Activated CD8-positive, alpha-beta memory T cell treated with anti-CD3 and anti-CD28 coated beads, Interleukin-2, amount 50 U/mL, for 1 hour (primary cell): ENCODE measurements at regions not wholly inside any gene's neighbourhood (a gene's known extent, or its start where the extent isn't known, plus 50 kb on each side); places are given as distances from the start of the nearest gene placed in this dataset.

ENCODE experiments used
- DNase-seq: peaks from one replicate; pipeline ENCODE4 v3.0.0-alpha.2; 2020; ENCODE audit errors: extremely low read depth

- no peak for DNase-seq
Measured at GRCh38 chr17:65446043-65446442, 115.4 kb downstream of the AXIN2 start.

- DNase-seq = no peak
Measured at GRCh38 chr17:65444049-65444448, 117.4 kb downstream of the AXIN2 start.

- no peak for DNase-seq
Measured at GRCh38 chr17:65442691-65443090, 118.8 kb downstream of the AXIN2 start.

- no peak for DNase-seq
Measured at GRCh38 chr17:65442250-65442649, 119.2 kb downstream of the AXIN2 start.

DNA sequence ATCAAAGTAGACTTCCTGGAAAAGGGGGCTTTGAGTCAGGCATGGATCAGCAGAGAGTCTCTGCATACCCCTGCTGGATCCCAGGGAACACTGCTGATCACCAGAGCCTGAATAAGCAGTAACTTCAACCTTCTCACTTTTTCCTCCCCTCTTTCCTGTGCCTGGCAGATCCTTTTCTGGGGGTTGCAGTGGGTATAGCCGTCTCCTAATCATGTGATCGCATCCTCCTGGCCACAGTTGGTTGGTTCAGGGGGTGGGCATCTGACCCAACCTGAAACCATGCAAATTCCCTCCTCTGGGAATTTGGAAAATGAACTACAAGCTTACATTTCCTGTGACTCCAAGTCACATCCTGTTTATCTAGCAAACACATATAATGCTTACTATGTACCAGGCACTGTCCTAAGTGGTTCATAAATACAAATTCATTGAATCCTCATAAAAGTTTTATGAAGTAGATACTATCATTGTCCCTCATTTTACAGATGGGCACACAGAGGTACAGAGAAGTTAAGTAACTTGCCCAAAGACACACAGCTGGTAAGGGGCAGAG, 120.3 kb downstream of the AXIN2 start:
- no peak for DNase-seq

DNA sequence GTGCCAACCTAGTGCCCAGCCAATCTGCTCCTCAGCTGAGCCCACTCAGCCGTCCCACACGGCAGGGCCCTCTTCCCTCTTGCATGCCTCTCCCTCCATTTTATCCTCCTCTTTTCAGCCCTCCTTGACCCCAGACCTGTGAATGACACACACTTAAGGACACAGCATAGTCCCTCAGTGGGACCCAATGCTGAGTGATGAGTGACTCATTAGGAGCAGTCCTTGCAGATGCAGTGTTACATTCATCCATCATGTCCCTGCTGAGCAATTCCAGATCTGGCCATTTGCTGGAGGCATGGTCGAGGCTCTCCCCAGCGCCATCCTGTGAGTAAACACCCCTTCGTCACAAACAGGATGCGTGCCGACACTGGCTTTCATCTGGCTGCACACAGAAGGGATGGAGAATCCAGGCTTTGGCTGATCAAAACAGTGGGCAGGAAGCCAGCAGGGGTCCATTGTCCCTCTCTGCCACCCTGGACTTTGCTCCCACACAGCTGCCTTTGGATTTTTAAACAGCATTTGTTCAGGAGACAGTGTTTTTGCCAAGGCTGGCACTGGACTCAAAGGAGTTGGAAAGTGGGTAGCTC, 122.6 kb downstream of the AXIN2 start:
- no peak for DNase-seq

- DNase-seq = no peak
Measured at GRCh38 chr17:65438173-65438572, 123.3 kb downstream of the AXIN2 start.

GRCh38 chr17:65436871-65437270, 124.6 kb downstream of the AXIN2 start:
- no peak for DNase-seq

DNA sequence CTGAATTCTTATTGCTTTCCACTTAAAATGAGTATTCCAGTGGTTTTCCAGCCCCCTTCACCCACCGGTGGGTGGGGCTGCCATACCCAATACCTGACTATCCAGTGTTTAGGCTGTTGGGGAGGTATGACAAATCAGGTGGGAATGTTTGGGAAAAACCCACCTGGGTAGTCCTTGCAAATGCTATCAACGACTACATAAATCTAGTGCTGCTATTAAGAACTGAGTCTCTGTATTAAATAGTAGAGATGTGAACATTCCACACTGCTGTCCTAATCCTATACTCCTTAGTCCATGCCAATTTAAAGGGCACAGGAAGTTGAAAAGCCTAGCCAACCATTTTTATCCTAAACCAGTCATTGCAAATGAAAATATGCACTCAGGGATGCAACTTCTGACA, 126.6 kb downstream of the AXIN2 start:
- DNase-seq = no peak

GRCh38 chr17:65434251-65434650, 127.2 kb downstream of the AXIN2 start:
- no peak for DNase-seq

- DNase-seq = no peak
Measured at GRCh38 chr17:65433592-65433991, 127.9 kb downstream of the AXIN2 start.

DNA sequence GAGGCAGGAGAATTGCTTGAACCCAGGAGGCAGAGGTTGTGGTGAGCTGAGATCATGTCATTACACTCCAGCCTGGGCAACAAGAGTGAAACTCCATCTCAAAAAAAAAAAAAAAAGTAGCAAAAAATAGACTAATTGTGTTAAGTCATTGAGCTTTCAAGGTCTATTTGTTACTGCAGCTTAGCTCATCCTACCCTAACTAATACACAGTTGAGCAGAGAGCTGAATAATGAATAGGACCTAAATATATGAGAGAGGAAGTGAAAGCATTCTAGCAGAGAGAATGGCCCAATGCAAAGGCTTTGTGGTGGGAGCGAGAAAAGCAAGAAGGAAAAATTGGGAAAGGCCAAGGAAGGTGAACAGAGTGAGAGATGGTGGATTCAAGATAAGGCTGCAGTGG, 128.3 kb downstream of the AXIN2 start:
- DNase-seq = no peak

- no peak for DNase-seq
Measured at GRCh38 chr17:65431116-65431515, 130.3 kb downstream of the AXIN2 start.

DNA sequence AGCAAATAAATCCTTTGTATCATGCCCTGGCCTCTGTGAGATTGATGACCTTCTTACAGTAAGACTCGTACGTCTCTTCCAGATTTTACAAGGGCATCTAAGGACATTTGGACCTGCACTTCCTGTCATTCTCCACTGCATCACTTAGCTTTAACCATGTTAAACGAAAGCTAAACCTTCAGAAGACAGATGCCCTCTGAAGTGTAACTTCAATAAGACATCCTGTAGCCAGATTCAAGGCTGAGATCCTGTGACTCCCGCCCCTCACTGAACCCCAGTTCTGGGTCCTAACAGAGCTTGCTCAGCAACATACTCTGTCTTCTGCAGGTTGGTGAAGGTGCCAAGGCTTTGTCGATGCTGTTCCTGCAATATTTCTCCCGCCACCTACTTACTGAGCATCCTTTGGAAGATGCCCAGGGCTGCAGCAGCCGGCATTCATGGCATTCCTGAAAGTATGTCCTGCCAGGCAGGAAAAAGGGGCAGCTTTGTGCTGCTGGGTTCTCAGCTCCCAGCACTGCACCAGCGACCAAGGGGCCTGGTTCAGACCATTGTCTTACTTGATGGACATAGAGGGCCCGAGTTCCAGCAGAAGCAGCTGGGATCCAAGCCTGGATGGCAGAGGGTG, 131.1 kb downstream of the AXIN2 start:
- DNase-seq = no peak

DNA sequence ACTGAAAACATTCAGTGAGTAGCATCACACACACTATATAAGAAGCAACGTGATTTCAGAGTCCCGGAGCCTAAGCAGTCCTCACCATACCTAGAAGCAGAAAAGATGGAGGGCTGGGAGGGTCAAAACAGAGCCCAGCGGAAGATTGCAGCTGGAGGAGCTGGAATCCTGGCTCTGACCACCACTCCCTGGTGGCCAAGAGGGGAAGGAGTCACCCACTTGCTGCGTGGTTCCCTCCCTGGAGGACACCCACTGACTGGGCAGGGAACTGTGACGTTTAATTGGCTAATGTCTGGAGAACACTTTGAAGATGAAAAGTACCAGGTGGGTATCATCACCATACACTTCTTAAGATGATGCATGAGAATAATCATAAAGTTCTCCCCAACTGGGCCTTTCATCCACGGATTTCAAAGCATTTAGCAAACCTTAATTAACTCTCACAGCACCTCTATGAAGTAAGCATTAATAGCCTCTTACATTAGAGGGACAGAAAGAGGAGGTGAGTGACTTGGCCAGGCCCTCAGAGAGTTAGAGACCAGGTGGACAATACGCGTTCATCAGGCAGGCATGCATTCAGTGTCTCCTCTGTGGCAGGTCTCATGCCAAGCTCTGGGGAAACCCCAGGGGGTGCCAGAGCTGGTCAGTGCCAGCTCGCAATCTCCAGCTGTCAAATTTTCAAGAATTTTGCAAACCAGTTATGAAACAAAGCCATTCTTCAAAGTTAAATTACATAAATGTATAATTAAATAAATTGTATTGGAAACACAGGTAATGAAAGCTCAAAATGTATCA, 137.9 kb downstream of the AXIN2 start:
- DNase-seq = no peak

DNA sequence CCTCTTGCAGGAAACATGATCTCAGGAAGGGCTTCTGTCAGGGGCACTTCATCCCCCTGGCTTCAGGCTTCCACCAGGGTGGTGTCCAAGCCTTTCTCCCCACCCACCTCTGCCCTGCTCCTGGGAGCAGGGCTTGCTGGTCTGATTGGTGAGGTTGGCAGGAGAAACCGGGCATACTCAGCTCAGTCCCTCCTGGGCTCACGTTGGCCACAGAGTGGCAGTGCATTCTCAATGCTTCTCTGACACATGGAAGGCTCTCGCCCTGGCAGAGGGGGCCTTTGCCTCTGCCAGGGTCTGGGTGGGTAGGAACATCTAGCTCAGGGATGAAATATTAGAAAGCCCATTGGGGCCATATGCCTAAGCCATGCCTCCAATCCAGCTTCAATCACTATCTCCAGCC, 142.8 kb downstream of the AXIN2 start:
- no peak for DNase-seq

DNA sequence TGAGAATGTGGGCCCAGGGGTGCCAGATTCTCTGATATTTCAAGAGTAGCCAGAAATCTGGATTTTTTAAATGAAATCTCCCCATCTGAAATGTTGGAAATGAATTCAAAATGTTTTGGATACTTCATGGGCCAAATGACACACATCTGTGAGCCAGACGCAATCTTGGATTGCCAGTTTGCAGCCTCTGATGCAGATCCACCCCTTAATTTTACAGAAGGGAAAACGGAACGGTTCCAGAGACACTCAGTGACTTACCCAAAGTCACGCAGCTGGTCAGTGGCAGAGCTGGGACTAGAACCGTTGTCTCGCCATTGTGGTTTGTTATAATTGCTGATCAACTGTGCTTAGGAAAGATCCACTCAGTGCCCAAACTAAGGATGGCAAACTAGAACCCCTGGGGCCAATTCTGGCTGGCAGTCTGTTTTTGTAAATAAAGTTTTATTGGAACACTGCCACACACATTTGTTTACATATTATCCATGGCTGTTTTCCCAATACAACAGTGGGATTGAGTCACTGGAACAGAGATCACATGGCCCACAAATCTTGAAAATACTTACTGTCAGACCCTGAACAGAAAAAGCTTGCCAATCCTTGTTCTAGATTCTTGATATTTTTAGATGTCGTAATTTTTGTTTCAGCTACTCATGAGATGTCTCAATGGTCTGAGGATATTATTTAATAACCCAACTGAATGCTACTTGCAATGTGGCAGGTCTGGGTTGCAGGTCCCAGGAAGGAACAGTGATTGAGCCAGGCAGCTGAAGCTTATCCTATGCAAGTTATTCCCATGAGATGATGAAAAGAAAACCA, 143.8 kb downstream of the AXIN2 start:
- no peak for DNase-seq

GRCh38 chr17:65415991-65416390, 145.5 kb downstream of the AXIN2 start:
- DNase-seq = no peak

DNA sequence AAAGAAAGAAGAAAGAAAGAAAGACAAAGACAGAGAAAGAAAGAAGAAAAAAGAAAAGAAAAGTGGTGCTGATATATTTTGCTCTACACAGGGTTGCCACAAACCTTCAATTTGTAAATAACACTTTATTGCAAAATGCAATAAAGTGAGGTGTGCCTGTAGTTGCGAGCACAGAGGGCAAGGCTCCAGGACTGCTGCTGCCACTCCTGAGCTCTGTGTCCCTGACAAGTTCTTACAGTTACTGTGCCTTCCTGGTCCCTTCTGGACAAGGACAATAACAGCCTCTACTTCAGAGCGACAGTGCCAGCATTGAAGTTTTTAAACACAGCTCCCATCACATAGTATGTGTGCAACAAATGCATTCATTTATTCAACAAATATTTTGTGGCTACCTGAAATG, 148.1 kb downstream of the AXIN2 start:
- DNase-seq = no peak

DNA sequence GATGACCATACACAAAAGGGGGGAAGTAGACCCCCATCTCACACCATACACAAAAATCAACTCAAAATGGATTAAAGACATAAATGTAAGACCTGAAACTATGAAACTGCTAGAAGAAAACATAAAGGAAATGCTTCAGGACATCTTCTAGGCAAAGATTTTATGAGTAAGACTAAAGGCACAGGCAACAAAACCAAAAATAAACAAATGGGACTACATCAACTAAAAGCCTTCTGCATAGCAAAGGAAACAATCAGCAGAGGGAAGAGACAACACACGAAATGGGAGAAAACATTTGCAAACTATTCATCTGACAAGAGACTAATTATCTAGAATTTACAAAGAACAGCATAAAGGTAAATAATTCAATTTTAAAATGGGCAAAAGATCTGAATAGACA, 152.1 kb downstream of the AXIN2 start:
- DNase-seq = no peak

- DNase-seq = no peak
Measured at GRCh38 chr17:65408050-65408449, 153.4 kb downstream of the AXIN2 start.

DNA sequence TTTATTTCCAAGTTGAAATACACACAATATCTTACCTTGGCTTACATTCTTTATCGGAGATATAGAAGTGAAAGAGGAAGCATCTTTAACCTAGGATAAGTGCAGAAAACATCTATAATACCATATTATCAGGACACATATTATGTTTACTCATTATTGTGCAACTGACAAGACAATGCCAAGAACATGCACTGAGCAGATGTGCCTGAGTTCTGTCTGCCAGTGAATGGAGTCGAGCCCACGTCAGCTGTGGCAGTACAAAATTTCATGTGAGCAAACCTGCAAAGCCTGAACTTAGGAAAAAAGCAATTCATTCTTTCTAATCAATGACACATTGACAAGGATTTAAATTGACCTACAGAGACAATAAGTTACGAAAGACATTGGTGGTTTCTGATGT, 154.4 kb downstream of the AXIN2 start:
- DNase-seq = no peak
